Central memory CD4-positive, alpha-beta T cell (primary cell): ENCODE measurements at regions not wholly inside any gene's neighbourhood (a gene's known extent, or its start where the extent isn't known, plus 50 kb on each side); places are given as distances from the start of the nearest gene placed in this dataset.
"Not testable (repeated sequence)": the region's sequence is repeated elsewhere in the genome, so short reads cannot be mapped to it uniquely, and the experiment has no call there.

Experiments
- DNase-seq: peaks from one replicate; pipeline ENCODE4 v3.0.0; 2022

- DNase-seq: no peak
Measured at GRCh38 chr20:47995661-47996060, 210.4 kb upstream of the SULF2 start.

DNA sequence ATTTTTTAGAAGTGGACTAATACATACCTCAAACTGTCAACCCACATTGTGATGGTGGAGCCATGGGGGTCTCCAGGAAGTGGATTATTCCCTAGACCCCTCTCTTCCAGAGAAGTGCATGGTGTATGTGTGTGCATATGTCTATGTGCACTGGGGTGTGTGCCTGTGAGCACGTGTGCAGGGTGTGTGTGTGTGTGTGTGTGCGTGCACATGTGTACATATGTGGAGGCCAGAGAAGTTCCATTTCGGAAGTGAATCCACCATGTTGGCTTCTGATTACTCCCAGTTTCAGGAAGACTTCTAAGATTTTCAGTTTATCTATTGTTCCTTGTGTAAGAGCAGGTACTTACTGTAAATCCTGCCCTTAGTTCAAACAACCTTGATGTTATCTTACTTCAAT is 208.5 kb upstream of the SULF2 start:
- no peak for DNase-seq

DNA sequence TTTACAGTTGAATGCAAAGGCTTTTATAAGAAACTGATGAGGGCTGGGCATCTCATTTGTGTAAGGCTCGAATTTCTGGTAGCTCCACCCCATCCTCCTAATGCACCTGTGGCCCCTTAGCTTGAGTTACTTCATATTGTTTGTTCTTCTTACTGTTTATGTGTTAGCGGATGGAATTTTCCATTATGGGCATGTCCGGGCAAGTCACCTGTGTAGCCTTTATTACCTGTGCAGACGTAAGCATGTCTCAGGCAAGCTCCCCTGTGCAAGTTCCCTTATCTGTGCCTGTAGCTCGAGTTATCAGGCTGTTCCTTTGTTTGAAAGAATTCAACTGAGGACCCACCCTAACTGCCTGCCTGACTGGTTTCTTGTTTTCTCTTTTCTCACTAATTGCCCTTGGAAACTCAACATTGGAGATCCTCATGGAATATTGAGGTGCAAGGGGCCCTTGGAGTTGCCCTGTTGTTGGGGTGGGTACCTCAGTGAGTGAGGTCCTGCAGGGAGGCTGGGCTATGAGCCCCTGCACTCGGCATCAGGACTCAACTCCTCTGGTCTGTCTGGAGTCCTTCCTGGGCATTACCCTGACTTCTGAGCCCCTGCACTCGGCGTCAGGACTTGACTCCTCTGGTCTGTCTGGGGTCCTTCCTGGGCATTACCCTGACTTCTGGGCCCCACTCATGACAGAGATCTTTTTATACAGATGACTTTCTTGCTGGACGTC is 207.9 kb upstream of the SULF2 start:
- no peak for DNase-seq

GRCh38 chr20:47991875-47992488 is 206.7 kb upstream of the SULF2 start:
- DNase-seq: no peak

DNA sequence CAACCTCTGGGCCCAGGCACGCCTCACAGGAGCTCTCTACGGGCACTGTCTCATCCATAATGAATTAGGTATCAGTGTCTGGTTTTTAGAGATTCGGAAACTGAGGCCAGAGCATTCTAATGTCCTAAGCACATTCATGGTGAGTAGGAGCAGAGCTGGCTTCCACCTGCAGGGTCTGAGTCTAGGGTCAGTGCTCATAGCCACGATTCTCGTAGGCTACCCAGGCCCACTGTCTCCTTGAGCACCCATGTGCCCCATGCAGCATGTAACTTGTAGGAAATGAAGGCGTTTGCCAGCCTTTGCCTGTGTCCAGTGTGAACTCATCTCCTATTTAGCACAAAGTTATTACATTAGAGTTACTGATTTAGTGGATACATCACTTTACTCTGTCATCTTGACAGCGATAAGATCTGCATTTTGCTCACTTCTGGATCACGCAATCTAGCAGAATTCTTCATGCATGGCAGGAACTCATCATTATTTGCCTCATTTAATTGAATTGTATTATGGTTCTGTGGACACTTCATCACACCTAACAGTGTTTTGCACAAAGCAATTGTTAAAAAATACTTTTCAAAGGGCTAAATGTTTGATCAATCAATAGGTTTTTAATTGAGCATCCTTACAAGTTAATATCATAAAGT is 205.3 kb upstream of the SULF2 start:
- DNase-seq: no peak

DNA sequence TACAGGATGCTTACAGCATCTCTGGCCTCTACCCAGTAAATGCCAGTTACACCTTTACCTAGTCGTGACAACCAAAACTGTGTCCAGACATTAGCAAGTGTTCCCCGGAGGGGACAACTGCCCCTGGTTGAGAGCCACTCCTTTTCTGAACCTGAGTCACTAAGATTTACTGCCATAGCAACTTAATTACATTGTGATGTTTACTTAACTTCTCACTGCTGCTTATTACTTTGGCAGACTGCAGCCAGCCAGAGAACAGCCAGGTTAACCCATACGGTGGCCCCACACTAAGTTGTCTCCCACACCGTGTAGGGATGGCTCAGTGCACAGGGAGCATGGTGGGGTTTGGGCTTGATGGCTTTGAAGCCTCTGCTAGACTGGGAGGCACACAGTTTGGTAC is 204.7 kb upstream of the SULF2 start:
- DNase-seq: no peak

- DNase-seq: no peak
Measured at GRCh38 chr20:47988676-47989075, 203.4 kb upstream of the SULF2 start.

DNA sequence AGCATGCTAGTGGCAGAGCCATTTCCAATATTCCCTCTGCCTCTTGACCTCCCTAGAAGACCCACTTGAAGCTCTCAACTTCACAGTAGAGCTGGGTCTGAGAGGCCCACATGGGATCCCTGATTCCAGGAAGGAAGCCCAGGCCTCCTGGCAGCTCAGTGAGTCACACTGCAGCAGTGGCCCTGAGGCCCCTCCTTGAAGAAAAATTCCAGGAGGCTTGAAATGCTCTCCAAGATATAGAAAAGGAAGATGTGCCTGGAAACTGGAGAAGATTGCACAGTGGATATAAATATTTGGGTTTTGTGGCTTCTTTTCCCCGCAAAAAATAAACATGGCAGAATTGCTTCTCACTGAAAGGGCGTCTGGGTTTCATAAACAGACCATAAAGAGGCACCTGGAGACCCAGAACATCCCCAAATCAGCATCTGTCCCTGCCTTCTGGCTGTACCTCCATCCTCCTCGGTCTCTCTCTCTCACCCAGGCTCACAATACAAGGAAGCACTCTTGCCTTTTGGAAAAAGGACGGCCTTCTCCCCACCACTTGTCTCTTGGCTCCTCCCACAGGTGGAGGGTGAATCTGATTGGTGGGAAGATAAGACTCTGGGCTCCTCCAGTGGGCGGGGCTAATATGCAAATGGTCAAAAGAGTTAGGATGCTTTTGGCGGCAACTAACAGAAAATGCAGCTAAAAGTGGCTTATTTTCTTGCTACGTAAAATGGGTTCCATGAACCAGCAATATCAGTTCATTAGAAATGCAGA is 200.0 kb upstream of the SULF2 start:
- no peak for DNase-seq

GRCh38 chr20:47984437-47984836 is 199.2 kb upstream of the SULF2 start:
- no peak for DNase-seq

GRCh38 chr20:47983642-47984041 is 198.4 kb upstream of the SULF2 start:
- DNase-seq: not testable (repeated sequence)

- no peak for DNase-seq
Measured at GRCh38 chr20:47982574-47983360, 197.5 kb upstream of the SULF2 start.

DNA sequence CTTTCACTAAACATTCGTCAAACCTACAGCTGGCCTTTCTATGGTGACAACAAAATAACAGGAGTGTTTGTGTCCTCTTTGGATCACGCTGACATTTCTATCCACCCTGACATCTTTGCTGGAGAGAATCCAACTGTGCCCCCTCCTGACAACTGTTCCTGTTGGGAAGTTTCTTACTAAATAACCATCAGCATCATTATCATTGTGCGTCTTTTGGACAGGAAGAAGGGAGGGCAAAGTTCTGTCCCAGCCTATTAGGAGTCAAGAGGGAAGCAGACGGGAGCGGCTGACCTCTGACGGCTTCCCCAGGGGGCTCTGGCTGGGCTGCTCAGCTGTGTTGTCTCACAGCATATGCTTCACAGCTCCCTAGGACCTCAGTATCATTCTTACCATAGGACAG is 195.9 kb upstream of the SULF2 start:
- DNase-seq: no peak

- no peak for DNase-seq
Measured at GRCh38 chr20:47980336-47981177, 195.3 kb upstream of the SULF2 start.

DNA sequence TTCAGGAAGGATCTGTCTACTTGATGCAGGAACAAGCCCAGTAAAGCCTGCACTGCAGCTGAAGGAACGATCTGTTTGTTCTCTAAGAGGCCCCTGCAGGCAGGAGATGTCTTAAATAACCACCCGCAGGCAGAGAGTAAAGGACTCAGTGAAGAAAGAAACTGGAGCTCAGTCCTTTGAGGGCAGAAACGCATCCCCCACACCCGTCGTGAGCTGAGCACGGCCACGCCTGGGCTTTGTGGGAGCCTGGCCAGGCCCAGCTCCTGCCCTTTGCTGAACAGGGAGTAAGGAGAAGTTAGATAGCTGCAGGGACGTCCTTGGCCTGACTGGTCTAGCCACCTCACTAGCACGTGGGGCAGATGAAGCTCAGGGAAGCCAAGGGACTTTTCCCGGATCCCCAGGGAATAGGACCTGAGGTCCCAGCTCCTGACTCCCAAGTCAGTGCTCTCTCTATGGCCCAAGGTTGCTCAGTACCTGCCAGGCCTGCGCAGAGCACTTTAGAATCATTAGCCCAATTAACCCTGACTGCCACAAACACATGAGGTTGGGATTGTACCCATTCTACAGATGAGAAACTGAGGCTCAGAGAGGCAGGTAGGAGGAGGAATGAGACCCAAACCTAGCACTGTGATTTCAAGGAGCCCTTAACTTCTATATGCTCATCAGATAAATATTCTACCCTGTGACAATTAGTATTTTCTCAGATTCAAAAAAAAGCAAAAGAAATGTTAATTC is 194.2 kb upstream of the SULF2 start:
- not testable (repeated sequence) for DNase-seq

GRCh38 chr20:47978428-47979120 is 193.3 kb upstream of the SULF2 start:
- DNase-seq: not testable (repeated sequence)

DNA sequence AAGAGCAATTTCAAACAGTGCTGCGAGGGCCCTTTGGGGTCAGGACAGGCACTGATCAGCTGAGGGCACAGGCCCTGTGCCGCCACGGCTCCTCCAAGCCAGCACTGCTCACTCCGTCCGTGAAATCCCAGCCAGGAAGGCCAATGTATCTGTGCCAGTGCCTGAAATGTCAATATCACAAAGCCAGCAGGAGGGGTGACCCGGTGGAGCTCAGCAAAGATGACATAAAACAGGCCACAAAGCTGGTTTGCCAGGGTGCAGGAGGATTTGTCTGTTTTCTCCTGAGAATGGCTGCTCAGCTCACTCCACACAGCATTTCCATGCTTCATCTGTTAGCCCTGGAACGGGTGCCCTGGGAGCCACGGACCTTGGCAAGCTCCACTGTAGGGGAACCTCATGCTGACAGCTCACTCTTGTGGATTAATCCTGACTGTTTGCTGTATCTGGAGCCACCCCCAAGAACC is 192.5 kb upstream of the SULF2 start:
- not testable (repeated sequence) for DNase-seq

- not testable (repeated sequence) for DNase-seq
Measured at GRCh38 chr20:47977017-47977788, 191.9 kb upstream of the SULF2 start.

DNA sequence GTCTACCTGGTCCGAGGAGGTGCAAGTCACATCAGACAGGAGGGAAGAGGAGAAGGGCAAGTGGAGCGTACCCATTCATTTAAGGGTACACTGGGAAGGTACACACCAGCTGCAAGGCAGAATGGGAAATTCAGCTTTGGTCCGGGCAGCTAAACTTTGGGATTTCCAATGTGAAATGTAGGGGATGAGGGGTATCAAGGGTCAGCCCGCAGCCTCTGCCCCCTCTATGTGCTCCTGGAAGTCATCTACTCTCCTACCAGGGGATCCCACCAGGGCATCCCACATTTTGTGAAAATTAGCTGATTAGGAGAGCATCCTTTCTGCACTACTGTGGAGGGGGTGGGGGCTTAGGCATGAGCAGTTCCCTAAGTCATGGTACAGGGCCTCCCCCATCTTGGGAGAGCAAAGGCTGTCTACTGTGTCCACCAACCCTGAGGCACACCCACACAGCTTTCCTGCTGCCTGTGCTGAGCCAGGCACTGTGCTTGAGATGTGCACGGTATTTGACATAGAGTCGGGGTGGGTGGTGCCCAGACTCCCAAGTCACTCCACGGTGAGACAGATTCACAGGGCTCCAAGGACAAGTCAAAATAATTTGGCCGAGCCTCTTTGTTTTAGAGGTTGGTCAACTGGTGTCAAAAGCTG is 189.1 kb upstream of the SULF2 start:
- DNase-seq: no peak
